ENCODE measurements at regions not wholly inside any gene's neighbourhood (a gene's known extent, or its start where the extent isn't known, plus 50 kb on each side); places are given as distances from the start of the nearest gene placed in this dataset.

DNA sequence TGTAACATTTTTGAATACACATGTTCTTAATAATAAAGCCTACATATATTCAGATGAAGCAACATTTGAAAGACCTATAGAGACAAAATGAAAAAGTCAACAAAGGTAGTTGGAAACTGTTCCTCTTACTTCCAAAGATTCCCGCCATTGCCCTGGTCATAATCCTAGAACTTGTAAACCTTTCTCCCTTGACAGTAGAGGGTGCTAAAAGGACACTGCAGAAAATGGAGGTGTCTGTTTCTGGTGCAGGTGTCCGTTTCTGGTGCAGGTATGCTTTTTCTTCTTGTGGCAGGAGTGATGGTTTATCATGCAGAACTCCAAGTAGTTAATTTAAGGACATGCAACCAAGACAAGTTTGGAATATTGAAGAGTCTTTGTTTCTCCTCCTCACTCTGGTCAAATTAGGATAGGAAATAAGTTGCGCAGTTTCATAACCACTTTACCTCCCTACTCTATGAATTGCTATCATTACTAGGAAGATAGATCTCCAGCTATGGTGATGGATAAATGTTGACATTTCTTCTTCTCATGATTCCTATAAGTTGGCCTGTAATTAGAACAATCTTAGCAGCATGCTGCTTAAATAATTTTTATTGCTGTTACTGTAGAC lies 56.0 kb upstream of the FAM174A start:
- in situ Hi-C loops (cut with MboI; ENCODE audit: low sequenced_read_pairs, unreplicated experiment) = no loop called here
- TF ChIP-seq, protein P1, sequence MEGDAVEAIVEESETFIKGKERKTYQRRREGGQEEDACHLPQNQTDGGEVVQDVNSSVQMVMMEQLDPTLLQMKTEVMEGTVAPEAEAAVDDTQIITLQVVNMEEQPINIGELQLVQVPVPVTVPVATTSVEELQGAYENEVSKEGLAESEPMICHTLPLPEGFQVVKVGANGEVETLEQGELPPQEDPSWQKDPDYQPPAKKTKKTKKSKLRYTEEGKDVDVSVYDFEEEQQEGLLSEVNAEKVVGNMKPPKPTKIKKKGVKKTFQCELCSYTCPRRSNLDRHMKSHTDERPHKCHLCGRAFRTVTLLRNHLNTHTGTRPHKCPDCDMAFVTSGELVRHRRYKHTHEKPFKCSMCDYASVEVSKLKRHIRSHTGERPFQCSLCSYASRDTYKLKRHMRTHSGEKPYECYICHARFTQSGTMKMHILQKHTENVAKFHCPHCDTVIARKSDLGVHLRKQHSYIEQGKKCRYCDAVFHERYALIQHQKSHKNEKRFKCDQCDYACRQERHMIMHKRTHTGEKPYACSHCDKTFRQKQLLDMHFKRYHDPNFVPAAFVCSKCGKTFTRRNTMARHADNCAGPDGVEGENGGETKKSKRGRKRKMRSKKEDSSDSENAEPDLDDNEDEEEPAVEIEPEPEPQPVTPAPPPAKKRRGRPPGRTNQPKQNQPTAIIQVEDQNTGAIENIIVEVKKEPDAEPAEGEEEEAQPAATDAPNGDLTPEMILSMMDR (IDR thresholded peaks at IDR 0.05; ENCODE audit: borderline replicate concordance, control extremely low read depth, extremely low read depth, insufficient read depth, missing control alignments) = peak; percentile 32
- DNase-seq (ENCODE audit: low spot score) = peak; percentile 30

- DNase-seq (ENCODE audit: low spot score) = no peak
- in situ Hi-C loops (cut with MboI; ENCODE audit: low sequenced_read_pairs, unreplicated experiment) = no loop called here
- TF ChIP-seq, protein P1 (IDR thresholded peaks at IDR 0.05; ENCODE audit: borderline replicate concordance, control extremely low read depth, extremely low read depth, insufficient read depth, missing control alignments) = no peak
Measured at GRCh38 chr5:100472091-100472490, 63.1 kb upstream of the FAM174A start.

DNA sequence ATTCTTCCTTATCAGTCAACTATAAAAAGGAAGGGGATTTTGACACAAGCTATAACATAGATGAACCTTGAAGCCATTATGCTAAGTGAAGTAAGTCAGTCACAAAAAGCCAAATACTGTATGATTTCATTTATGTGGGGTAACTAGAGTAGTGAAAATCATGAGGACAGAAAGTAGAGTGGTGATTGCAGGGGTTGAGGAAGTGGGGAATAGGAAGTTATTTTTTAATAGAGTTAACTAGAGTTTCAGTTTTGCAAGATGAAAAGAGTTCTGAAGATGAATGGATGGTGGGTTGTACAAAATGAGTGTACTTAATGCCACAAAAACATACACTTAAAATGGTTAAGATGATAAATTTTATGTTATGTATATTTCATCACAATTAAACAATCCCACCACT lies 65.4 kb upstream of the FAM174A start:
- no peak for DNase-seq (ENCODE audit: low spot score)

DNA sequence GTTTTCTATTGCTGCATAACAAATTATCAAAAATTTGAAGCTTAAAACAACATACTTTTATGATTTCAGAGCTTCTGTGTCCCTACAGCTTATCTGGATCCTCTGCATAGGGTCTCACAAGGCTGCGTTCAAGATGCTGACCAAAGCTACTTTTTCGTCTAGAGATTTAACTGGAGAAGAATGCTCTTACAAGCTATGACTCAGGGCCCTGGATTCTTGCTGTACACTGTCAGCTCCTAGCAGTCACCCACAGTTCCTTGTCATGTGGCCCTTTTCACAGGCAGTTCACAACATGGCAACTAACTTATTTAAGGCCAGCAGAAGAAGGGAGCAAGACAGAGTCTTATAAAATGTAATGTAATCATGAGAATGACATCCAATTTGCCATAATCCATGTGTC lies 70.8 kb upstream of the FAM174A start:
- in situ Hi-C loops (cut with MboI; ENCODE audit: low sequenced_read_pairs, unreplicated experiment) = no loop called here
- TF ChIP-seq, protein P1 (IDR thresholded peaks at IDR 0.05; ENCODE audit: borderline replicate concordance, control extremely low read depth, extremely low read depth, insufficient read depth, missing control alignments) = no peak
- no peak for DNase-seq (ENCODE audit: low spot score)

More for the DNA sequence above, 65.4 kb upstream of the FAM174A start:
- in situ Hi-C loops (cut with MboI; ENCODE audit: low sequenced_read_pairs, unreplicated experiment) = no loop called here
- TF ChIP-seq, protein P1 (IDR thresholded peaks at IDR 0.05; ENCODE audit: borderline replicate concordance, control extremely low read depth, extremely low read depth, insufficient read depth, missing control alignments) = no peak

- TF ChIP-seq, protein P1 (IDR thresholded peaks at IDR 0.05; ENCODE audit: borderline replicate concordance, control extremely low read depth, extremely low read depth, insufficient read depth, missing control alignments) = no peak
- in situ Hi-C loops (cut with MboI; ENCODE audit: low sequenced_read_pairs, unreplicated experiment) = no loop called here
- no peak for DNase-seq (ENCODE audit: low spot score)
Measured at GRCh38 chr5:100456615-100457014, 78.6 kb upstream of the FAM174A start.

GRCh38 chr5:100452126-100452525 lies 83.0 kb upstream of the FAM174A start:
- no peak for DNase-seq (ENCODE audit: low spot score)
- TF ChIP-seq, protein P1 (IDR thresholded peaks at IDR 0.05; ENCODE audit: borderline replicate concordance, control extremely low read depth, extremely low read depth, insufficient read depth, missing control alignments) = no peak
- in situ Hi-C loops (cut with MboI; ENCODE audit: low sequenced_read_pairs, unreplicated experiment) = no loop called here
